ENCODE measurements at regions not wholly inside any gene's neighbourhood (a gene's known extent, or its start where the extent isn't known, plus 50 kb on each side); places are given as distances from the start of the nearest gene placed in this dataset.

- POLR2A ChIA-PET = no interaction called here
- CTCF ChIA-PET = no interaction called here
- no peaks in the 10 kb centered on the region for H3K9me3 ChIP-seq (ENCODE audit: control extremely low read depth in 1 of 5, control insufficient read depth in 4 of 5, insufficient read depth in 2 of 5, low read depth in 1 of 5, low read length in 4 of 5)
- H3K27ac ChIP-seq (ENCODE audit: insufficient read depth in 1 of 2, low read depth in 1 of 2, low read length in 2 of 2, poor library complexity in 1 of 2, severe bottlenecking in 2 of 2) = no peak overlapping the region
- no peaks in the 10 kb centered on the region for H3K27me3 ChIP-seq (replicated peaks in 2 of 5; ENCODE audit: control insufficient read depth in 4 of 5, insufficient read depth in 5 of 5, low read length in 4 of 5)
- DNase-seq = no peak
- H3K4me1 ChIP-seq (ENCODE audit: control extremely low read depth in 1 of 4, control insufficient read depth in 4 of 4, insufficient read depth in 4 of 4, low read length in 3 of 4) = no peaks in the 10 kb centered on the region
- no peaks in the 10 kb centered on the region for H3K36me3 ChIP-seq (ENCODE audit: control insufficient read depth in 4 of 4, insufficient read depth in 4 of 4, low read length in 3 of 4)
- H3K4me3 ChIP-seq (ENCODE audit: control insufficient read depth in 1 of 7, extremely low read depth in 1 of 7, insufficient read depth in 4 of 7, low read depth in 2 of 7, low read length in 6 of 7) = no peak overlapping the region
- 100% methylated on average over 1 of the region's 1 CpG for WGBS (ENCODE audit: insufficient coverage)
Measured at GRCh38 chr2:12533337-12534005, 183.3 kb upstream of the TRIB2 start.

DNA sequence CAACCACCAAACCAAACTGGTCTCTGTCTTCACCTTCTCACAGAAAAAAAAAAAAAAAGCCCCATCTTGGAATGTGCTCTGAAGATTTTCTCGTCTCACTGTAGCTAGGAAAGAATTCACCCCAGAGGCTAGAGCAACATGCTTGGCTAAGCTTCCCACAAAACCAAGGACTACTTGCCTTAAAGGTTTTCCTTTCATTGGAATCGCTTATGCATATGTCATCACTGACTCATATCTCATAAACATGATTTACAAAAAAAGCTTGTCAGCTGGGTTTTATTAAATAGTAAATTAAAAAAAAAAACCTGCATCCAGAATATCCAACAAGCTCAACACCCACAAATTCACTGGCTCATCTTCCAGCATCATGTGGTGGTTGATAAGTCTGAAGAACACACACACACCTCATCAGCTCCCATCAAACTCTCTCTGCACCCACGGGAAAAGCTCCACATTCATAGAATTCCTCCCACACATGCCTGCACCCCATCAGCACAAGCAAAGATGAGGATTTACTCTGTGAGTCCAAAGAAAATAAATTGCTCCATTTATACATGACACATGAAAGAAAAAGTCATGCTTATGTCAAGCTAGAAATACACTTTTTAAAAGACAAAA is 182.0 kb upstream of the TRIB2 start:
- H3K27ac ChIP-seq (ENCODE audit: insufficient read depth in 1 of 2, low read depth in 1 of 2, low read length in 2 of 2, poor library complexity in 1 of 2, severe bottlenecking in 2 of 2) = no peak overlapping the region
- CTCF ChIA-PET = interaction anchor here (0.7 kb wide), 1 partner anchor 12 kb away, joined by 3 read pairs; no protein-coding TSS in a partner anchor
- no peaks in the 10 kb centered on the region for H3K9me3 ChIP-seq (ENCODE audit: control extremely low read depth in 1 of 5, control insufficient read depth in 4 of 5, insufficient read depth in 2 of 5, low read depth in 1 of 5, low read length in 4 of 5)
- no peaks in the 10 kb centered on the region for H3K36me3 ChIP-seq (ENCODE audit: control insufficient read depth in 4 of 4, insufficient read depth in 4 of 4, low read length in 3 of 4)
- no CpG with 5 or more reads among the region's 3 CpGs for WGBS (ENCODE audit: insufficient coverage)
- DNase-seq = no peak
- no peaks in the 10 kb centered on the region for H3K27me3 ChIP-seq (replicated peaks in 2 of 5; ENCODE audit: control insufficient read depth in 4 of 5, insufficient read depth in 5 of 5, low read length in 4 of 5)
- no peak overlapping the region for H3K4me3 ChIP-seq (ENCODE audit: control insufficient read depth in 1 of 7, extremely low read depth in 1 of 7, insufficient read depth in 4 of 7, low read depth in 2 of 7, low read length in 6 of 7)
- POLR2A ChIA-PET = no interaction called here
- no peaks in the 10 kb centered on the region for H3K4me1 ChIP-seq (ENCODE audit: control extremely low read depth in 1 of 4, control insufficient read depth in 4 of 4, insufficient read depth in 4 of 4, low read length in 3 of 4)

DNA sequence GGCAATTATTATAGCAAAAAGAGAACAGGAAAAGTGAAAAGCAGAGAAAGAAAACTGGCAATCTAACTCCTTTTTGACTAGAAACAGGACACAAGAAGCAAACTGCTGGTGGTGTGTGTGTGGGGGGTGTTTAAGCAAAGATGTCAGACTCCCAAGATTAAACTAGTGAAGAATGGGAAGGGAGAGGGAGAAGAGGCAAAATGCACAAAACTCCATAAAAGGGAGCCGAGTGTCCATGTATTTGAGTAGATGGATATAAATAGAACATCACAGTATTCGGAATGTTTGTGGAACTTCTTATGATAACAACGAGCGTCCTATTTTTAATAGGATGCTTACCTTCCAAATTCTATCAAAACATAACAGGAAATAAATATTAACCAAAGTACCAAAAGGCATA is 179.8 kb upstream of the TRIB2 start:
- 100% methylated on average over 1 of the region's 4 CpGs for WGBS (ENCODE audit: insufficient coverage)
- no peaks in the 10 kb centered on the region for H3K9me3 ChIP-seq (ENCODE audit: control extremely low read depth in 1 of 5, control insufficient read depth in 4 of 5, insufficient read depth in 2 of 5, low read depth in 1 of 5, low read length in 4 of 5)
- H3K27ac ChIP-seq (ENCODE audit: insufficient read depth in 1 of 2, low read depth in 1 of 2, low read length in 2 of 2, poor library complexity in 1 of 2, severe bottlenecking in 2 of 2) = no peak overlapping the region
- no peak for DNase-seq
- no peaks in the 10 kb centered on the region for H3K36me3 ChIP-seq (ENCODE audit: control insufficient read depth in 4 of 4, insufficient read depth in 4 of 4, low read length in 3 of 4)
- CTCF ChIA-PET = no interaction called here
- POLR2A ChIA-PET = no interaction called here
- H3K4me3 ChIP-seq (ENCODE audit: control insufficient read depth in 1 of 7, extremely low read depth in 1 of 7, insufficient read depth in 4 of 7, low read depth in 2 of 7, low read length in 6 of 7) = no peak overlapping the region
- no peaks in the 10 kb centered on the region for H3K27me3 ChIP-seq (replicated peaks in 2 of 5; ENCODE audit: control insufficient read depth in 4 of 5, insufficient read depth in 5 of 5, low read length in 4 of 5)
- H3K4me1 ChIP-seq (ENCODE audit: control extremely low read depth in 1 of 4, control insufficient read depth in 4 of 4, insufficient read depth in 4 of 4, low read length in 3 of 4) = no peaks in the 10 kb centered on the region

DNA sequence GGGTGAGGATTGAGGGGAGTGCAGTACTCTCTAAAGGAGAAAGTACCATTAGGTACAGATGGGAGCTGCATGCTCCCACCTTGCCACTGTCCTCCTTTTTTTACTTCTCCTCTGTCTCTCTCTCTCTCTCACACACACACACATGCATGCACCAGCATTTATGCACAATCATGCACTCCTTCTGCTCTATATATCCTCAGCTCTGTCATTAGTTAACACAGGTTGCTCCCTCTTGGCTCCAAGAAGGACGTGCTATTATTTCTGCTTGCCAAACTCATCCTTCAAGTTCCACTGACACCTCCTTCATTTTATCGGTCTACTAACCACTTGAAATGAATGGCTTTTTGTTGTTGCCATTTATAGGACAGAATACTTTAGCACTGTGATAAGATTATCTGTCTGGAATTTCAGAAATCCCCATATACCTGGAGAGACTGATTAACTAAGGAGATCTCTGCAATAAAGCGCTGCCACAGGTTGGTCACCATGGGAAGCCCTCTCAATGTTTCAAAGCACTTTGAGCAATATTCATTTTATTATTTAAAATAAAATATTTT is 178.5 kb upstream of the TRIB2 start:
- no peak for DNase-seq
- Histone ChIP-seq H3K4me3 (ENCODE audit: control insufficient read depth in 1 of 7, extremely low read depth in 1 of 7, insufficient read depth in 4 of 7, low read depth in 2 of 7, low read length in 6 of 7) (no peak overlapping the region), H3K9me3 (ENCODE audit: control extremely low read depth in 1 of 5, control insufficient read depth in 4 of 5, insufficient read depth in 2 of 5, low read depth in 1 of 5, low read length in 4 of 5) (no peaks in the 10 kb centered on the region), H3K27ac (ENCODE audit: insufficient read depth in 1 of 2, low read depth in 1 of 2, low read length in 2 of 2, poor library complexity in 1 of 2, severe bottlenecking in 2 of 2) (no peak overlapping the region), H3K36me3 (ENCODE audit: control insufficient read depth in 4 of 4, insufficient read depth in 4 of 4, low read length in 3 of 4) (no peaks in the 10 kb centered on the region), H3K27me3 (replicated peaks in 2 of 5; ENCODE audit: control insufficient read depth in 4 of 5, insufficient read depth in 5 of 5, low read length in 4 of 5) (no peaks in the 10 kb centered on the region), H3K4me1 (ENCODE audit: control extremely low read depth in 1 of 4, control insufficient read depth in 4 of 4, insufficient read depth in 4 of 4, low read length in 3 of 4) (no peaks in the 10 kb centered on the region)
- ChIA-PET CTCF (no interaction called here), POLR2A (no interaction called here)
- no CpG with 5 or more reads among the region's 3 CpGs for WGBS (ENCODE audit: insufficient coverage)

GRCh38 chr2:12539336-12539735 is 177.4 kb upstream of the TRIB2 start:
- no peaks in the 10 kb centered on the region for H3K4me1 ChIP-seq (ENCODE audit: control extremely low read depth in 1 of 4, control insufficient read depth in 4 of 4, insufficient read depth in 4 of 4, low read length in 3 of 4)
- WGBS (ENCODE audit: insufficient coverage) = 99% methylated on average over 8 of the region's 9 CpGs
- H3K36me3 ChIP-seq (ENCODE audit: control insufficient read depth in 4 of 4, insufficient read depth in 4 of 4, low read length in 3 of 4) = no peaks in the 10 kb centered on the region
- no peak overlapping the region for H3K4me3 ChIP-seq (ENCODE audit: control insufficient read depth in 1 of 7, extremely low read depth in 1 of 7, insufficient read depth in 4 of 7, low read depth in 2 of 7, low read length in 6 of 7)
- ChIA-PET POLR2A (interaction anchor here (0.6 kb wide), 1 partner anchor 163 kb away, joined by 3 read pairs; no protein-coding TSS in a partner anchor), CTCF (interaction anchor here (0.9 kb wide), 1 partner anchor 10 kb away, joined by 3 read pairs; no protein-coding TSS in a partner anchor)
- no peaks in the 10 kb centered on the region for H3K27me3 ChIP-seq (replicated peaks in 2 of 5; ENCODE audit: control insufficient read depth in 4 of 5, insufficient read depth in 5 of 5, low read length in 4 of 5)
- H3K27ac ChIP-seq (ENCODE audit: insufficient read depth in 1 of 2, low read depth in 1 of 2, low read length in 2 of 2, poor library complexity in 1 of 2, severe bottlenecking in 2 of 2) = no peak overlapping the region
- no peaks in the 10 kb centered on the region for H3K9me3 ChIP-seq (ENCODE audit: control extremely low read depth in 1 of 5, control insufficient read depth in 4 of 5, insufficient read depth in 2 of 5, low read depth in 1 of 5, low read length in 4 of 5)
- no peak for DNase-seq

- Histone ChIP-seq H3K9me3 (ENCODE audit: control extremely low read depth in 1 of 5, control insufficient read depth in 4 of 5, insufficient read depth in 2 of 5, low read depth in 1 of 5, low read length in 4 of 5) (no peaks in the 10 kb centered on the region), H3K36me3 (ENCODE audit: control insufficient read depth in 4 of 4, insufficient read depth in 4 of 4, low read length in 3 of 4) (no peaks in the 10 kb centered on the region), H3K4me1 (ENCODE audit: control extremely low read depth in 1 of 4, control insufficient read depth in 4 of 4, insufficient read depth in 4 of 4, low read length in 3 of 4) (no peaks in the 10 kb centered on the region), H3K4me3 (ENCODE audit: control insufficient read depth in 1 of 7, extremely low read depth in 1 of 7, insufficient read depth in 4 of 7, low read depth in 2 of 7, low read length in 6 of 7) (no peak overlapping the region), H3K27ac (ENCODE audit: insufficient read depth in 1 of 2, low read depth in 1 of 2, low read length in 2 of 2, poor library complexity in 1 of 2, severe bottlenecking in 2 of 2) (no peak overlapping the region), H3K27me3 (replicated peaks in 2 of 5; ENCODE audit: control insufficient read depth in 4 of 5, insufficient read depth in 5 of 5, low read length in 4 of 5) (no peaks in the 10 kb centered on the region)
- 100% methylated on average over 9 of the region's 10 CpGs for whole genome bisulfite sequencing (ENCODE audit: insufficient coverage)
- CTCF ChIA-PET = interaction anchor here (0.9 kb wide), 1 partner anchor 11 kb away, joined by 3 read pairs; no protein-coding TSS in a partner anchor
- POLR2A ChIA-PET = interaction anchor here (0.6 kb wide), 1 partner anchor 164 kb away, joined by 3 read pairs; no protein-coding TSS in a partner anchor
- no peak for DNase-seq
Measured at GRCh38 chr2:12539776-12540562, 176.8 kb upstream of the TRIB2 start.

Data from common myeloid progenitor, CD34-positive (primary cell).